GM19324 (cell line): ENCODE measurements at regions not wholly inside any gene's neighbourhood (a gene's known extent, or its start where the extent isn't known, plus 50 kb on each side); places are given as distances from the start of the nearest gene placed in this dataset.
A peak's percentile ranks its signal among the peaks of the same experiment; 100 is the strongest.

Experiments
- ATAC-seq: cut with Tn5 transposase; IDR thresholded peaks from one replicate; pipeline ENCODE4 v1.9.1; 2021; ENCODE audit warnings: mild to moderate bottlenecking, moderate library complexity; ENCODE audit not compliant: unreplicated experiment, low FRiP score

DNA sequence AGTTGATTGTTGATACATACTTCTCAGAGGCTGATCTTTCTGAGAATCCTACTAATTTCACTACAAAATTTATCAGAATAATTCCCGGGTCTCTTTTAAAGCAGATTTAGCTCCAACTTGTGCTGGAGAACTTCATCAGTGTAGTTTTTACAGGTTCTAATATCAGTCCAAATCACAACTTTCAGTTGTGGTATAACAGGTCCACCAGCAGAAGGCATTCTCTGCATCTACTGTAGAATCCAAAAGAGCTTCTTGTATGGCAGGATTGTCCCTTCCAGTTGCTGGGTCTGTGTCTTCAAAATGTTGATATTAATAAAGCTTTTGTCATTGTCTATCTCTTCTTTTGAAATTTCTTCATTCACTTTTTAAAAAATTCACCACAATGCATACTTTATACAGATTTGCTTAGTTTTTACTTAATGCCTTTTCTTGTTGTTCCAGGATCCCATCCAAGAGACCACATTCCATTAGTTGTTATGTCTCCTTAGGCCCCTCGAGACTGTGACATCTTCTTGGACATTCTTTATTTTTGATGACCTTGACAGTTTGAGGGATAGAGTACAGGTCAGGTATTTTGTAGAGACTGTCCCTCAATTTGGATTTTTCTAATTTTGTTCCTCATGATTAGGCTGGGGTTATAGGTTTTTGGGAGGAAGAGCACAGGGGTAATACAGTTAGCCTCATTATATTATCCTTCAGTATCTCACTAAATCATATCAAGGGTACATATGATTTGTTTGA is 490.5 kb upstream of the MEX3C start:
- ATAC-seq: no peak

- no peak for ATAC-seq
Measured at GRCh38 chr18:51692612-51693011, 495.1 kb upstream of the MEX3C start.

GRCh38 chr18:51711298-51711889 is 513.9 kb upstream of the MEX3C start:
- ATAC-seq: peak; percentile 76

DNA sequence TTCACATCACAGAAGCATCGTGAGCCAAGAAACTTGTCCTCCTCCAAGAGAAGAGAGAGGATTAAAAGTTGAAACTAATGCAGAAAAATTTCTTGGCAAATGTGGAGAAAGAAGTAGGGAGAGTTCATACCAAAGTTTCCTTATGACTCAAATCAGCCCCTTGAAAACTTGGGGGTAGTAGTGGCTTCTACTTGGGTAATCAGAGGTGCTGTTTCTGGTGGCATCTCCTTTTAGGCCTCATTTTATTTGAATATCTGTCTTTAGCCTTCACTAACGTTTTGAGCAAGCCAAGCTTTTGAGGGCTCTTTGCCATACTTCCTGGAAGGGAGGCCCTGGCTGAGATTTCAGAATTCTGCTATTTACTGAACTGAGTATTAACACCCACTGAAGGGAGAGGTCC is 515.3 kb upstream of the MEX3C start:
- no peak for ATAC-seq

- ATAC-seq: no peak
Measured at GRCh38 chr18:51716277-51716676, 518.8 kb upstream of the MEX3C start.

DNA sequence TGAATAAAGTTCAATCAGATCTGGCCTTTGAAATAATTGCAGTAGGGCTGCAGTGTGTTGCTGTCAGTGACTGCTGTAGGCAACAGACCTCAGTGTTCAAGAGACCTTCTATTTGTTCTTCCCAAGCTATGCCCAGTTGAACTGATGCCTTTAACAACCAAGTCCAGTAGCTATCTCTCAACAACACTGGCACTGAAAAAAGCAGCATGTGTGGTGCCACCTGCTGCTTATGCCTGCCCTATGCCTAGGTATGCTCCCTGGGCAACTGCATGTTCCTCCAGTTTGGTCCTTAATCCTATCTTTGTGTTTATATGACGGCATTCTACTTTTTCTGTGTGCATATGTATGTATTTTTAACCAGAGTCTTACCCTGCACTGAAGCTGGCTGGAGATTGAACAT is 523.9 kb upstream of the MEX3C start:
- ATAC-seq: no peak

DNA sequence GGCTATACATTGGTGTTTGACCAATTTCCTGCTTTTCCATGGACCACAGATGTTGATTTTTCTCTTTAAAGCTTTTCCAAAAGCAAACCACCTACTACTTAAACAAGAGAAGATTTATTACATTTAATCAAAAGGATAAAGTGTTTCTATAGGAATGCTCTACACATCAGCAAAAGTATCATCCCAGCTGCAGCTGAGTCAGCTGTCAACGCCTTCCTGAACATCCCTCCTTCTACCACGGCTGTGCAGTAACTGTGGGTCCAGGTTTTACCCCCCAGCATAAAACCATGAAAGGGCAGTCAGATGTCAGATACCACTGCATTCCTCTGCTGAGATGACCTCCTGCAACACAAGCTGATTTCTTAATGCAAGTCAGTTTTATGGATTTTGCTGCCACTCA is 524.5 kb upstream of the MEX3C start:
- ATAC-seq: no peak

DNA sequence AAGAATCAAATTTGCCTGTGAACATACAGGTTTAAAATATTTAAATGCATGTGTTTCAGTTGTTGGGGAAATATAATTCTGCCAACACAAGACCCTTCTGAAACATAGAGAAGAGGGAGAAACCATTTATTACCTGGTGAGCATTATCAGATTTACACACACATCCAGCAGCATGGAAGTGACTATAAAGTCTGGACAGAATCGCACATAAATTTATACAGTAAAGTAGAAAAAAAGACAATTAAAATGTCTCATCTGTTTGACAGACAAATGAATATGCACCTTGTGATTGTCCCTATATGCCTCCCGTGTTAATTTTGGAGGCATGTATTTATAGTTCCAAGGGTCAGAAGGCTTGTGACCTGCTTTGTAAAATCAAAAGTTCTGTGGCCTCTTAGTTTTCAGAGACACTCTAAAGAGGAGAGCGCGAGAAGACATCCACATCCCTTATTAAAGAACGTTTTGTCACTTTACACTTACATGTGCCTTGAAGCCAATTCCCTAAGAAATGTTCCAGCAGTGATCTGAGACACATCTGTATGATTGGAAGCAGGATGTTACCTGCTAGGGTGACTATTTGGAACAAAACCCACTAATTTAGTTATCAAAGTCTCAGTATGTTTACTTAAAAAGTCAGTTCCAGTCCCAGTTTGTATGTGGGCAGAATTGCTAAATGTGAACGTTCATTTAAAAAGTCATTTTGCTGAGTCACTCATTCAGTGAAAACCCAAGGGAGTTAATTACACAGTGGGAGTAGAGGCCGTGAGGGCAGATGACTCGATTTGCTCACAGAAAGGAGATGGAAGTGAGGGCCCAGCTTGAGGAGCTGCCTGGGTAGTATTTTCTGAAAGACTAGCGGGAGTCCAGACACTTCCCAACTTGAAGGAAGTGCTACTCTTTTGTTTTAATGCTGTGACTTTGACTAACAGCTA is 527.6 kb upstream of the MEX3C start:
- ATAC-seq: no peak

DNA sequence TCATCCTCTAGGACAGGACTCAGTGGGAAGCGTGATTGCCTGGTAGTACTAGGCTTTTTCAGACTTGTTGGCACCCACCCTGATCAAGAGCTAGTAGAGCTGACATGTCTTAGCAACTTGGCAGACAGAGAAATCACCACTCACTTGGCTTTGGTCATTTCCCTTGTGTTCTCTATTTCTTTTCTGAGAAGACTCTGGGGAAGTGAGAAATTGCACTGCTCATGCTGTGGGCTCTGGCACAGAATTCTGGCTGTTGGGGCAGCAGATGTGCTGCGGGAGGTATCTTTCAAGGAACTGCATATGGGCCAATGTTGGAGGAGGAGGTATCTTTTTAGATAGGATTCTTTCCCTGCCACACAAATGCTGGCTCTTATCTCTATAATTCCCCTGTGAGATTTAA is 529.1 kb upstream of the MEX3C start:
- peak; percentile 45 for ATAC-seq

- ATAC-seq: peak; percentile 46
Measured at GRCh38 chr18:51727780-51728179, 530.3 kb upstream of the MEX3C start.

DNA sequence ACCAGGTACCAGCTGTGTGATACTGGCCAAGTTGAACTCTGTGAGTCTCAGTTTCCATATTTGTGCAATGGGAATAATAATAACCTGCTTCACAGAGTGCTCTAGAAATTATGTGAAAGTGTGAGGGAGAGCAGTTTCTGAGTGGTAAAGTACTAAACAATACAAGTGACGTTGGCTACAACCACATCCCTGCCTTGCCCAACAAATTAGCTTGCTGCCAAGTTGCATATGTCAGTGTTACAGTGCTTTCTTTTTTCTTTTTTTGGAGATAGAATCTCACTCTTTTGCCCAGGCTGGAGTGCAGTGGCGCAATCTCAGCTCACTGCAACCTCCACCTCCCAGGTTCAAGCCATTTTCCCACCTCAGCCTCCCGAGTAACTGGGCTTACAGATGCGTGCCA is 533.6 kb upstream of the MEX3C start:
- no peak for ATAC-seq

GRCh38 chr18:51734576-51734975 is 537.1 kb upstream of the MEX3C start:
- ATAC-seq: no peak

GRCh38 chr18:51739044-51739666 is 541.7 kb upstream of the MEX3C start:
- peak; percentile 80 for ATAC-seq

- no peak for ATAC-seq
Measured at GRCh38 chr18:51751901-51752300, 554.4 kb upstream of the MEX3C start.

- ATAC-seq: peak; percentile 62
Measured at GRCh38 chr18:51753365-51754057, 556.0 kb upstream of the MEX3C start.

DNA sequence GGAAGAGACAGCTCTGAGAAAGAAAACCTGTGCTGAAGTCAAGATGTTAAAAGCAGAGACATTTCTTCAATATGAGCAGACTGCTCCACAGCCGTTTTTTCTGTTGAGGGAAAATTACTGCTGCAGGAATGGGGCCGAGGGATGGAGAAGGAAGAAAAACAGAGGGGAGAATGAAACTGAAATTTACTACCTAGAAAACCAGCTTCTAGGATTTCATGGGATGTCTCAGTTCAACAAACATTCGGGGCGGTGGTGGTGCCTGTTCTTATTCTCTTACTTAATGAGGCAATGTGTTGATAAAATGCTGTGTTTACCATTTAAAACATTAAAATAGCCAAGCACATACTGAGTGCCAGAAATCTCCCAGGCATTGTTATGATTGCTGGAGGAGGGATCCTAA is 557.1 kb upstream of the MEX3C start:
- no peak for ATAC-seq

DNA sequence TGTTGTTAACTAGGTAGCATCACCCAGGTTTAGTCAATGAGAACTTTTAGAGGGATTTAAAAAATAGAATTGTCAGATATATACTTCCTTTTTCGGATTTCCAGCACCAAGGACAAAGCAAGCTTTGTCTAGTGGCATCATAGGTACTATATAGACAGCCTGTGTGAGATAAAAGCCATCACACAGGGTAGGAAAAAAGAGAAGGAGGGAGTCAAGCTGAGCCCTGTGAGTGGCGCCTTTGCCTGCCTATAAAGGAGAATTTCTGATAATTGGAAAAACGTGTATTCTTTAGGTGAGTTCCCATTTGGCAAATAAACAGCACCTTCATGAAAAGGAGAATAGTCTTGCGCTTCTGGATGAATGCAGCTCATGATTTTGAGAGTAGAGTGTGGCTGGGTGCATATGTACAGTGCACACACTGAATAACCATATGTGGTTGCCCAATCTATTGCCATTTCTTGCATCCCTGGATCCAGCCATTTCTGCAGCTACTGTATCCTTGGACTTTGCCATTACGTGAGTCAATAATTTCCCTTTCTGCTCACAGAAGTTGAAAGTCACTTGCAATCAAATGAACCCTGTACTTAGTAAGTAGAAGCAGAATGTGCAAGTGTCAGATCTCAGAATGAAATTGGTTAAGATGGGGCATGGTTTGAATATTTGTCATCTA is 559.9 kb upstream of the MEX3C start:
- ATAC-seq: no peak

DNA sequence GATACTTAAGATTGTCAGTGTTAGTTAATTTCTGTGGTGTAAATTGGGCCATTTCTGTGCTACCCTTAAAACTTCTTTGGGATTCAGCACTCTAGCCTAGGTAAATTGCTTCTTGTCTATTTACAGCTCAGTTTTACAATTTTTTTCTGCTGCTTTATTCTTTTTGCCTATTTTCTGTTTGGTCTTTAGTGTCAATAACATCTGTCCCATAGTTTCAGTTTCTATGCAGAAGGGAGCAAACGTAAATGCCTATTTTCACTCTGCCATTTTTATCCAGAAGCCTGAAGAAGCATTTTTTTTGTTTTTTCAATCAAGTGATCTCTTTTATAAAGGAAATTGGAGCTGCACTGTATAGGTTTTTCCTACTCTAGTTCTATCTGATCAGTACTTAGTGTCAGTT is 564.9 kb upstream of the MEX3C start:
- ATAC-seq: no peak

- ATAC-seq: no peak
Measured at GRCh38 chr18:51765606-51766360, 568.3 kb upstream of the MEX3C start.
